ENCODE measurements at regions not wholly inside any gene's neighbourhood (a gene's known extent, or its start where the extent isn't known, plus 50 kb on each side); places are given as distances from the start of the nearest gene placed in this dataset.
"Not testable (repeated sequence)": the region's sequence is repeated elsewhere in the genome, so short reads cannot be mapped to it uniquely, and the experiment has no call there.

DNA sequence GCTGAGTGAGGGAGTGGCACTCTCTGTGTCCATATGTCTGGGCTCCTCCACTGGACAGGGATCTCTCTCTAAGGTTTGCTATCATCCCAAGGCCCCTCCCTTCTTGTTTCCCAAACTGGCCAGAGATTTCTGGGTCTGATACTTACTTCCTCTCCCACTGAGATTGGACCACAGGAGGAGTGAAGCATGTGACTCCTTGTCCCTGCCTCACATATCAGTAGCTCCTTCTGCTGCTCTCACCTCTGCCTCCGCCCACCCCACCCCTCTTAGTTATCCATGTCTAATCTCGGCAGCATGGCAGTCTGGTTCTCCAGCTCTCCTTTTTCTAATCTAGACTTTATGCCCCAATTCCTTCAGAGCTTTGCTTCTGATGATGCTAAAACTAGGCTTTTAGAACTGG is 223.1 kb downstream of the RPLP1 start:
- Histone ChIP-seq H3K27me3 (replicated peaks; ENCODE audit: insufficient read depth, low read length) (no peaks in the 10 kb centered on the region), H3K4me3 (ENCODE audit: low read length) (no peak overlapping the region), H3K27ac (ENCODE audit: low read length) (no peak overlapping the region), H3K4me1 (ENCODE audit: low read length) (no peaks in the 10 kb centered on the region), H3K9me3 (replicated peaks; ENCODE audit: insufficient read depth, low read length) (no peaks in the 10 kb centered on the region), H3K36me3 (replicated peaks; ENCODE audit: insufficient read depth, low read length) (no peaks in the 10 kb centered on the region), H3K4me2 (ENCODE audit: low read depth, low read length) (no peak overlapping the region), H4K20me1 (ENCODE audit: insufficient read depth, low read length) (no peaks in the 10 kb centered on the region), H3K9ac (ENCODE audit: low read length) (no peak overlapping the region), H3F3A (ENCODE audit: insufficient read depth, low read length) (no peaks in the 10 kb centered on the region), H2AFZ (ENCODE audit: low read length) (no peak overlapping the region), H3K79me2 (ENCODE audit: low read length) (no peaks in the 10 kb centered on the region), H3K9me2 (replicated peaks; ENCODE audit: insufficient read depth, low read length) (no peaks in the 10 kb centered on the region)
- DNase-seq: no peak
- TF ChIP-seq, protein P1, sequence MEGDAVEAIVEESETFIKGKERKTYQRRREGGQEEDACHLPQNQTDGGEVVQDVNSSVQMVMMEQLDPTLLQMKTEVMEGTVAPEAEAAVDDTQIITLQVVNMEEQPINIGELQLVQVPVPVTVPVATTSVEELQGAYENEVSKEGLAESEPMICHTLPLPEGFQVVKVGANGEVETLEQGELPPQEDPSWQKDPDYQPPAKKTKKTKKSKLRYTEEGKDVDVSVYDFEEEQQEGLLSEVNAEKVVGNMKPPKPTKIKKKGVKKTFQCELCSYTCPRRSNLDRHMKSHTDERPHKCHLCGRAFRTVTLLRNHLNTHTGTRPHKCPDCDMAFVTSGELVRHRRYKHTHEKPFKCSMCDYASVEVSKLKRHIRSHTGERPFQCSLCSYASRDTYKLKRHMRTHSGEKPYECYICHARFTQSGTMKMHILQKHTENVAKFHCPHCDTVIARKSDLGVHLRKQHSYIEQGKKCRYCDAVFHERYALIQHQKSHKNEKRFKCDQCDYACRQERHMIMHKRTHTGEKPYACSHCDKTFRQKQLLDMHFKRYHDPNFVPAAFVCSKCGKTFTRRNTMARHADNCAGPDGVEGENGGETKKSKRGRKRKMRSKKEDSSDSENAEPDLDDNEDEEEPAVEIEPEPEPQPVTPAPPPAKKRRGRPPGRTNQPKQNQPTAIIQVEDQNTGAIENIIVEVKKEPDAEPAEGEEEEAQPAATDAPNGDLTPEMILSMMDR (IDR thresholded peaks at IDR 0.05; ENCODE audit: low read length): no peak
- TF ChIP-seq EZH2 (optimal IDR thresholded peaks at IDR 0.05; ENCODE audit: low read depth, low read length): no peak
- no peak for TF ChIP-seq EZH2phosphoT487 (IDR thresholded peaks at IDR 0.05; ENCODE audit: low read length)

GRCh38 chr15:69677403-69677802 is 224.8 kb downstream of the RPLP1 start:
- DNase-seq: no peak

DNA sequence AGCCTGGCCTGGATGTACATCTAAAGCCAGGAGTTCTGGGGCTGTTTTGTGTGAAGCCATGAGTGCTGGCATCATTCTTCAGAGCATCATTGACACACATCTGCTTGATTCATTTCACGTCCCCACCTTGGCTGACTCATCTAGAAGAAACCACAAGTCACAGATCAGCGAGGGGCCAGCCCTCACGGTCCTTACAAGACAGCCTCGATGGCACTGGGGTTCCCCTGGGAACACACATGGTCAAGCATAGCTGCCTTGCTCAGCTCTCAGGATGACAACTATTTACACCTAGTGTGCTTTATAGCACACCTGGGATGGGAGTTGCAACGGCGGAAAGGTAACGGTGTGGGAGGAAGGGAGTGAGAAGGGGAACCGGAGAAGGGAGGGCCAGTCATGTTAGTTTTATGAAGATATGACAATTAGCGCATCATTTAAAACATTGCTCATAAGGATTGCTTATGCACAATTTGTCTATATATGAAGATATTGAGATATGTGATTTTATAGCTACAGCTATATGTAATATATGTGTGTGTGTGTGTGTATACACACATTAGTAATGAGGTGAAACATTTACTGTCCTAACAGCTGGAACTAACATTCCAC is 227.1 kb downstream of the RPLP1 start:
- no peak overlapping the region for H3K4me2 ChIP-seq (ENCODE audit: low read depth, low read length)
- DNase-seq: no peak
- H3F3A ChIP-seq (ENCODE audit: insufficient read depth, low read length): no peaks in the 10 kb centered on the region

More at GRCh38 chr15:69677403-69677802, 224.8 kb downstream of the RPLP1 start:
- Histone ChIP-seq H3K27ac (ENCODE audit: low read length) (no peak overlapping the region), H3K79me2 (ENCODE audit: low read length) (no peaks in the 10 kb centered on the region), H3K36me3 (replicated peaks; ENCODE audit: insufficient read depth, low read length) (no peaks in the 10 kb centered on the region), H3K4me1 (ENCODE audit: low read length) (no peaks in the 10 kb centered on the region), H3K9me2 (replicated peaks; ENCODE audit: insufficient read depth, low read length) (no peaks in the 10 kb centered on the region), H3F3A (ENCODE audit: insufficient read depth, low read length) (no peaks in the 10 kb centered on the region), H3K4me2 (ENCODE audit: low read depth, low read length) (no peak overlapping the region), H2AFZ (ENCODE audit: low read length) (no peak overlapping the region), H3K4me3 (ENCODE audit: low read length) (no peak overlapping the region), H3K9me3 (replicated peaks; ENCODE audit: insufficient read depth, low read length) (no peaks in the 10 kb centered on the region), H3K27me3 (replicated peaks; ENCODE audit: insufficient read depth, low read length) (no peaks in the 10 kb centered on the region), H4K20me1 (ENCODE audit: insufficient read depth, low read length) (no peaks in the 10 kb centered on the region), H3K9ac (ENCODE audit: low read length) (no peak overlapping the region)
- TF ChIP-seq, protein P1 (IDR thresholded peaks at IDR 0.05; ENCODE audit: low read length): no peak
- TF ChIP-seq EZH2 (optimal IDR thresholded peaks at IDR 0.05; ENCODE audit: low read depth, low read length): no peak
- no peak for TF ChIP-seq EZH2phosphoT487 (IDR thresholded peaks at IDR 0.05; ENCODE audit: low read length)

DNA sequence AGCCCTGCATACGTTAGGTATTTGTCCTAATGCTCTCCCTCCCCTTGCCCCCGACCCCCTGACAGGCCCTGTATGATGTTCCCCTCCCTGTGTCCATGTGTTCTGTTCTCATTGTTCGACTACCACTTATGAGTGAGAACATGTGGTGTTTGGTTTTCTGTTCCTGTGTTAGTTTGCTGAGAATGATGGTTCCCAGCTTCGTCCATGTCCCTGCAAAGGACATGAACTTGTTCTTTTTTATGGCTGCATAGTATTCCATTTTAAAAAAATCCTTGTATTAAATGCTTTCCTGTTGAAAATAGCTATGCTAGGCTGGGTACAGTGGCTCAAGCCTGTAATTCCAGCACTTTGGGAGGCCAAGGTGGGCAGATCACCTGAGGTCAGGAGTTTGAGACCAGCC is 232.2 kb downstream of the RPLP1 start:
- not testable (repeated sequence) for H3K9me3 ChIP-seq (replicated peaks; ENCODE audit: insufficient read depth, low read length); H3F3A ChIP-seq (ENCODE audit: insufficient read depth, low read length); H3K79me2 ChIP-seq (ENCODE audit: low read length); H3K9ac ChIP-seq (ENCODE audit: low read length); H3K27me3 ChIP-seq (replicated peaks; ENCODE audit: insufficient read depth, low read length); H3K27ac ChIP-seq (ENCODE audit: low read length); H4K20me1 ChIP-seq (ENCODE audit: insufficient read depth, low read length); H3K4me2 ChIP-seq (ENCODE audit: low read depth, low read length); H3K4me3 ChIP-seq (ENCODE audit: low read length); DNase-seq; H3K9me2 ChIP-seq (replicated peaks; ENCODE audit: insufficient read depth, low read length); H3K36me3 ChIP-seq (replicated peaks; ENCODE audit: insufficient read depth, low read length); H3K4me1 ChIP-seq (ENCODE audit: low read length); H2AFZ ChIP-seq (ENCODE audit: low read length)

More for the DNA sequence above, 227.1 kb downstream of the RPLP1 start:
- no peak overlapping the region for H3K27ac ChIP-seq (ENCODE audit: low read length)
- 0 out of 2 replicates have a peak, but pooled peaks cover 5% of the 10 kb centered on the region for H3K4me1 ChIP-seq (ENCODE audit: low read length)
- no peaks in the 10 kb centered on the region for H4K20me1 ChIP-seq (ENCODE audit: insufficient read depth, low read length)
- no peak overlapping the region for H3K9ac ChIP-seq (ENCODE audit: low read length)
- H3K4me3 ChIP-seq (ENCODE audit: low read length): no peak overlapping the region
- H3K27me3 ChIP-seq (replicated peaks; ENCODE audit: insufficient read depth, low read length): no peaks in the 10 kb centered on the region
- no peaks in the 10 kb centered on the region for H3K36me3 ChIP-seq (replicated peaks; ENCODE audit: insufficient read depth, low read length)
- H3K79me2 ChIP-seq (ENCODE audit: low read length): no peaks in the 10 kb centered on the region
- H3K9me3 ChIP-seq (replicated peaks; ENCODE audit: insufficient read depth, low read length): no peaks in the 10 kb centered on the region
- TF ChIP-seq EZH2 (optimal IDR thresholded peaks at IDR 0.05; ENCODE audit: low read depth, low read length) (no peak), EZH2phosphoT487 (IDR thresholded peaks at IDR 0.05; ENCODE audit: low read length) (no peak)
- TF ChIP-seq, protein P1 (IDR thresholded peaks at IDR 0.05; ENCODE audit: low read length): no peak
- no peaks in the 10 kb centered on the region for H3K9me2 ChIP-seq (replicated peaks; ENCODE audit: insufficient read depth, low read length)
- no peak overlapping the region for H2AFZ ChIP-seq (ENCODE audit: low read length)

Data from MM.1S (cell line).